Common myeloid progenitor, CD34-positive (primary cell): ENCODE measurements at regions not wholly inside any gene's neighbourhood (a gene's known extent, or its start where the extent isn't known, plus 50 kb on each side); places are given as distances from the start of the nearest gene placed in this dataset.
A peak's percentile ranks its signal among the peaks of the same experiment; 100 is the strongest.

Source experiments
- CTCF ChIA-PET: fragments of 350-600 bp; sonication (Branson Sonifier 250); formaldehyde crosslinking; loops from one replicate; lab custom pipeline; 2021; ENCODE audit warnings: antibody characterized with exemption; lab: Charles Lee
- POLR2A ChIA-PET: fragments of 350-600 bp; sonication (Branson Sonifier 250); formaldehyde crosslinking; loops from one replicate; lab custom pipeline; 2021; ENCODE audit warnings: antibody characterized with exemption; lab: Charles Lee
- DNase-seq, 3 donors: peaks; one replicate each; pipeline versions ENCODE4 v3.0.0 to v3.0.0-alpha.2; 2013
- H3K27ac ChIP-seq, 2 experiments: 1 replicate in 1 of 2; 2 replicates in 1 of 2; pipeline ENCODE4 v1.7.0; 2013; ENCODE audit warnings: inconsistent platforms in 2 of 2, low read length in 2 of 2, mild to moderate bottlenecking in 2 of 2, low read depth in 1 of 2, moderate library complexity in 1 of 2; ENCODE audit not compliant: severe bottlenecking in 2 of 2, insufficient read depth in 1 of 2, poor library complexity in 1 of 2
- H3K27me3 ChIP-seq, 5 experiments: replicated peaks in 2 of 5; 1 replicate in 3 of 5; 2 replicates in 2 of 5; pipeline versions ENCODE4 v1.6.1 to v1.7.0; 2013; ENCODE audit warnings: low read length in 4 of 5, mild to moderate bottlenecking in 2 of 5, moderate library complexity in 2 of 5, inconsistent platforms in 1 of 5; ENCODE audit not compliant: insufficient read depth in 5 of 5, control insufficient read depth in 4 of 5
- H3K36me3 ChIP-seq, 4 experiments: 1 replicate in 2 of 4; 2 replicates in 2 of 4; pipeline versions ENCODE4 v1.6.1 to v1.7.0; 2013; ENCODE audit warnings: low read length in 3 of 4, control low read depth in 1 of 4, mild to moderate bottlenecking in 1 of 4; ENCODE audit not compliant: control insufficient read depth in 4 of 4, insufficient read depth in 4 of 4
- H3K4me1 ChIP-seq, 4 experiments: 1 replicate in 3 of 4; 2 replicates in 1 of 4; pipeline versions ENCODE4 v1.6.1 to v1.7.1; 2013; ENCODE audit warnings: low read length in 3 of 4, mild to moderate bottlenecking in 3 of 4, control low read depth in 1 of 4, inconsistent platforms in 1 of 4, moderate library complexity in 1 of 4; ENCODE audit not compliant: control insufficient read depth in 4 of 4, insufficient read depth in 4 of 4; ENCODE audit errors: control extremely low read depth in 1 of 4
- H3K4me3 ChIP-seq, 7 experiments: 1 replicate in 4 of 7; 2 replicates in 3 of 7; pipeline versions ENCODE4 v1.5.1 to v1.7.0; 2013; ENCODE audit warnings: mild to moderate bottlenecking in 7 of 7, low read length in 6 of 7, moderate library complexity in 6 of 7, inconsistent platforms in 2 of 7, low read depth in 2 of 7, control low read depth in 1 of 7; ENCODE audit not compliant: insufficient read depth in 4 of 7, control insufficient read depth in 1 of 7; ENCODE audit errors: extremely low read depth in 1 of 7
- H3K9me3 ChIP-seq, 5 experiments: 1 replicate in 4 of 5; 2 replicates in 1 of 5; pipeline versions ENCODE4 v1.6.1 to v1.7.1; 2013; ENCODE audit warnings: low read length in 4 of 5, mild to moderate bottlenecking in 2 of 5, inconsistent platforms in 1 of 5, low read depth in 1 of 5, moderate library complexity in 1 of 5; ENCODE audit not compliant: control insufficient read depth in 4 of 5, insufficient read depth in 2 of 5; ENCODE audit errors: control extremely low read depth in 1 of 5
- WGBS: methylation state at CpG from one replicate; pipeline ENCODE4 v1.1.5; 2013; ENCODE audit not compliant: insufficient coverage; 5-methylcytosine and 5-hydroxymethylcytosine counted together

DNA sequence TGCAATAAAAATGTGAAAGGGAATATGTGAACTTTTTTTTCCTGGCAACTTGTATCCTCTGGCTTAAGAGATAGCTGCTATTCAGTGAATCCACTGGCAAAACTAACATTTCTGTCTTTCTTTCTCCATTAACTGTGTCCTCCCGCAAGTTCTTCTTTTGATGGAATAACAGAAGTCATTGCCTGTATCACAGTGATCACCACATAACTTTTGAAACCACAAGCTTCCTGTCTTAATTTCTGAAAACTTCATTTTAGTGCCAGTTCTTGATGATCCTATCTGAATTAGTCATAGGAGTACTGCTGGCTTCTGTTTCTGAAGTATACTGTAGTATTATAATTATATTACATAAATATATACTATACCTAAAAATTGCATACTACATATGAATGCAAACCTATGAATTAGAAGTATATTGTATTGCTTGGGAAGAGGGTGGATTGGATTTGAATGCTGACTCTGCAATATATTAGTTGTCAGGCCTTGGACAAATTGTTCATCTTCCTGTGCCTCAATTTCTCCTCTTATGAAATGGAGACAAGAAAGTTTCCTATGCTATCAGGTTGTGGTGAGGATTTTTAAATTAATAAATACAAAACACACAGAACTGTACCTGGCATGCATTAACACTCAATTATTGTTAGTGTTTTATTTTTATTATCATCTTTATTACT is 441.6 kb downstream of the CETN3 start:
- POLR2A ChIA-PET, result no interaction called here
- no peaks in the 10 kb centered on the region for H3K36me3 ChIP-seq
- CTCF ChIA-PET, result interaction anchor here (1.1 to 1.8 kb wide), 2 partner anchors 8 to 1240 kb away, joined by 3 to 5 read pairs; no protein-coding TSS in a partner anchor

DNA sequence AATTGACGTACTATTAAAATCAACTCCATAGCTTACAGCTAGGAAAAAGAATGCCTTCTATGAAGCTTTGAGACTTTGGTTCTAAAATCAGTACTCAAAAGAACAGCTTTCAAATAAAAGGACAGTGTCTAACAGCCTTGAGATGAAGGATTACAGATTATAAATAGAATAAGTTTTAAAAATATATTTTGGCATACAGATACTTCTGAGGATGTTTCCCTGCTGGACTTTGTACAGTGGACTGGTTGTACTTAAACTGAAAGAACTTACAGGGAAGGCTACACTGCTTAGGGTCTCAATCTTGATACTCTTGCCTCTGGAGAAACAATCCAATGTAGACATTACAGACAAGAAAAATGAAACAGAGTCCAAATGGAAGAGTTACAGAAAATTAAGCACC is 452.7 kb downstream of the CETN3 start:
- no peak for DNase-seq
- no peak overlapping the region for H3K4me3 ChIP-seq
- H3K36me3 ChIP-seq, result no peaks in the 10 kb centered on the region
- 100% methylated on average over 1 of the region's 1 CpG for WGBS
- ChIA-PET CTCF (no interaction called here), POLR2A (no interaction called here)
- H3K27me3 ChIP-seq, result no peaks in the 10 kb centered on the region
- H3K4me1 ChIP-seq, result no peaks in the 10 kb centered on the region
- no peak overlapping the region for H3K27ac ChIP-seq
- no peaks in the 10 kb centered on the region for H3K9me3 ChIP-seq

More for the DNA sequence above, 441.6 kb downstream of the CETN3 start:
- no peak overlapping the region for H3K4me3 ChIP-seq
- peaks cover 2 to 25% (median 7%) of the 10 kb centered on the region in 4 experiments for H3K4me1 ChIP-seq
- peak; percentile 48 to 90 (median 82) for DNase-seq
- 0% methylated on average over 1 of the region's 1 CpG for WGBS
- H3K27ac ChIP-seq, result no peak overlapping the region
- H3K27me3 ChIP-seq, result no peaks in the 10 kb centered on the region
- no peaks in the 10 kb centered on the region for H3K9me3 ChIP-seq

DNA sequence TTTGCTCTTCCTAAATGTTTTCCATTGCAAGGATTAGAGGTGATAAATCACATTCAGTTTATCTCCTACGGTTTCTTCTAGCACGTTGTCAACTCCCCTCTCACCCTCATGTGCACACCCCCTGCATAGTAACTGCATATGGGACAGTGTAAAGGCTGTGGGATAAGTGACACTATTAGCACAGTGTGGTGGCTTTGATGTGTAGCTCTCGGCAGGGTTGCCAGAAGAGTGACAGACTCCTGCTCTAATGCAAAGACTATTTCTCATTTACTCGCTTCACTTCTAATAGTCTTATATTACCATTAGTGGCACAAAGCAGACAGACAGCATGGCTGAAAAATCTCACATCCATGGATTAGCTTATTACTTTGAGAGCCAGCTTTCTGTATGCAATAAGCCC is 454.6 kb downstream of the CETN3 start:
- Histone ChIP-seq H3K4me1 (no peaks in the 10 kb centered on the region), H3K27me3 (no peaks in the 10 kb centered on the region), H3K27ac (no peak overlapping the region), H3K4me3 (no peak overlapping the region), H3K36me3 (no peaks in the 10 kb centered on the region), H3K9me3 (no peaks in the 10 kb centered on the region)
- ChIA-PET CTCF (no interaction called here), POLR2A (no interaction called here)
- no peak for DNase-seq
- WGBS, result no CpG with 5 or more reads among the region's 4 CpGs

DNA sequence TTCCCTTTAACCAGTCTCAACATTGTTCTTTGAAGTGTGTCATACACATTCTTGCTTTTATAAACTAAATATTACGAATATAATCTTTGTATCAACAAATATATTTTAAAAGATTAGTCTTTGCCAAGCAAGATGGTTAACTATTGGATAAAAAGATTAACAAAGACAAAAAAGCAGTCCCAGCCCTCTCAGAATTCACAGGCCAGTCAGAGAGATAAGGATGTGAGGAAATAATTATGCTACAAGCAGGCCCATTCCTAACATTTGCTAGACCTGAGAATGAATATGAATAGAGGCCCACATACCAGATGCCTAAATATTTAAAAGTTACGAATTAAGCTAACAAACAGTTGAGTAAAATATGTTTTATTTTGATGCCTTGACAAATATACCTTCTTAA is 457.7 kb downstream of the CETN3 start:
- no peak overlapping the region for H3K4me3 ChIP-seq
- ChIA-PET POLR2A (no interaction called here), CTCF (no interaction called here)
- no CpG with 5 or more reads among the region's 2 CpGs for WGBS
- H3K9me3 ChIP-seq, result no peaks in the 10 kb centered on the region
- no peaks in the 10 kb centered on the region for H3K27me3 ChIP-seq
- H3K4me1 ChIP-seq, result no peaks in the 10 kb centered on the region
- no peak for DNase-seq
- H3K36me3 ChIP-seq, result no peaks in the 10 kb centered on the region
- H3K27ac ChIP-seq, result no peak overlapping the region

DNA sequence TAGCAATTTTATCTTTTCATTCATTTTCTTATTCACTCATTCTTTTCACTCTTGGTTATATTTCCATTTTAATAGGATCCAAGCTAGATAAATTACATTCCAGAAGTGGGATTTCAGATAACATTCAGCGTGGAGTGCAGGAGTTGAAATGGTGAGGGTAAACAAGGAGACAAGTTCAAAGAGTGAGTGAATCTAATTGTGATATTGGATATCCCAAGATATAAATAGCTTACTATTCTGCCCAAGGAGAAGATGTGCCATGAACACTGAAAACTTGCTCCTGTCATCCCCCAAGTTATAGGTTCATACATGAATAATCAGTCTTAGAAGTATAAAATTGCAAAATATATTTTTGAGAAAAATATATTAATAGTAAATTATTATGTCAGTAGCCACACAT is 459.3 kb downstream of the CETN3 start:
- WGBS, result no CpG with 5 or more reads among the region's 1 CpG
- no peak overlapping the region for H3K27ac ChIP-seq
- no peak for DNase-seq
- H3K9me3 ChIP-seq, result no peaks in the 10 kb centered on the region
- no peaks in the 10 kb centered on the region for H3K36me3 ChIP-seq
- H3K27me3 ChIP-seq, result no peaks in the 10 kb centered on the region
- no peaks in the 10 kb centered on the region for H3K4me1 ChIP-seq
- H3K4me3 ChIP-seq, result no peak overlapping the region
- CTCF ChIA-PET, result no interaction called here
- POLR2A ChIA-PET, result no interaction called here

DNA sequence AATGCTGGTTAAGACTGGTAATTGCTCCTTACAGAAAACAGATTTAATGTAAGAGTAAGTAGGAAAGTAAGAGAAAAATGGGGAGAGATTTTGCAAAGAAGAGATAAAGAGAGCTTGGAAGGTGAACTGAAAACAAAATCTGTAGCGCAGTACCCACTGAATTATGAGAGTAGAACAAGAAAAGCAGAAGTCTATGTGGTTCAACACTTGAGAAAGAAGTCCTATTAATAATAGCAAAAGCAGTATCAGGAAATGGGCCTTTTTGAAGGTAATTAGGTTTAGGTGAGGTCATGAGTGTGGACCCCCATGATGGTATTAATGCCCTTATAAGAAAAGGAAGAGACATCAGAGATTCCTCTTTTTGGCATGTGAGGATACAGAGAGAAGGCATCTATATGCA is 460.6 kb downstream of the CETN3 start:
- Histone ChIP-seq H3K27ac (no peak overlapping the region), H3K4me1 (no peaks in the 10 kb centered on the region), H3K36me3 (no peaks in the 10 kb centered on the region), H3K27me3 (no peaks in the 10 kb centered on the region), H3K4me3 (no peak overlapping the region), H3K9me3 (no peaks in the 10 kb centered on the region)
- no peak for DNase-seq
- WGBS, result 86% methylated on average over 1 of the region's 1 CpG
- ChIA-PET POLR2A (no interaction called here), CTCF (no interaction called here)

DNA sequence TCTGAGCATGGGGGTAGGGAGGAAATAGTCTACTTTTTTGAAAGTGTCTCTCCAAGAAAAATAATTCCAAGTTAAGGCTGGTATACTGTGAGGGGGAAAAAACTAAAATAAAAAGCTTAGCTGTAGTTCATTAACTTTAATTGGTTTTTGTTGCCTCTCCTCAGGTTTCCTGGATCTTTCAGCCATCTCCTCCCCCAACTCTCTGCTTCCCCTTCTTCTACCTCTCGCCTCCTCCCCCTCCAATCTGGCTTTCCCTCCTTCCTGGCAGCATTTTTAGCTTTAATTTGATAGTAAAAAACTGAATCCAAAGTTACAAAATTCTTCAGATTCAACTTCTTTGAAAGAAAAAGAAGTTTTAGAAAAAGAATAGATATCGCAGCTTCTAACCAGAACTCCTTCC is 462.6 kb downstream of the CETN3 start:
- Histone ChIP-seq H3K4me1 (no peaks in the 10 kb centered on the region), H3K36me3 (no peaks in the 10 kb centered on the region), H3K27ac (no peak overlapping the region), H3K9me3 (no peaks in the 10 kb centered on the region), H3K4me3 (no peak overlapping the region), H3K27me3 (no peaks in the 10 kb centered on the region)
- POLR2A ChIA-PET, result no interaction called here
- WGBS, result 80% methylated on average over 1 of the region's 2 CpGs
- CTCF ChIA-PET, result no interaction called here
- no peak for DNase-seq
